H1 (cell line): ENCODE measurements at regions not wholly inside any gene's neighbourhood (a gene's known extent, or its start where the extent isn't known, plus 50 kb on each side); places are given as distances from the start of the nearest gene placed in this dataset.

Source experiments
- CTCF ChIA-PET: fragments of 300-600 bp; sonication (Branson Sonifier 250); formaldehyde crosslinking; loops from one replicate; lab custom pipeline; 2021; ENCODE audit not compliant: partially characterized antibody; lab: Charles Lee
- POLR2A ChIA-PET: fragments of 300-600 bp; sonication (Branson Sonifier 250); formaldehyde crosslinking; loops from one replicate; lab custom pipeline; 2021; ENCODE audit warnings: inconsistent platforms; ENCODE audit not compliant: partially characterized antibody; lab: Charles Lee
- DNase-seq, 2 experiments: peaks; one replicate each; pipeline versions ENCODE4 v3.0.0 to v3.0.0-alpha.2; 2010 to 2022; ENCODE audit warnings: low spot score in 2 of 2, low read depth in 1 of 2, mixed read lengths in 1 of 2
- FAIRE-seq: peaks from 2 replicates; lab custom pipeline; 2011; peaks lifted over from hg19 to GRCh38; lab: Jason Lieb, UNC
- H2AFZ ChIP-seq: 2 replicates; pipeline ENCODE4 v1.8.1; 2012; ENCODE audit warnings: low read length, inconsistent platforms
- H2AK5ac ChIP-seq: 2 replicates; pipeline ENCODE4 v1.6.1; 2013; ENCODE audit warnings: low read depth, low read length
- H2BK120ac ChIP-seq: replicated peaks from 2 replicates; pipeline ENCODE3; 2013; ENCODE audit warnings: low read depth, low read length, inconsistent platforms
- H2BK12ac ChIP-seq: 2 replicates; pipeline ENCODE4 v1.6.1; 2013; ENCODE audit warnings: low read depth, low read length
- H2BK15ac ChIP-seq: 2 replicates; pipeline ENCODE4 v1.6.1; 2013; ENCODE audit warnings: low read length
- H2BK20ac ChIP-seq: 2 replicates; pipeline ENCODE4 v1.6.1; 2013; ENCODE audit warnings: low read length
- H2BK5ac ChIP-seq: 2 replicates; pipeline ENCODE4 v1.6.1; 2013; ENCODE audit warnings: low read depth, low read length
- H3K14ac ChIP-seq: 2 replicates; pipeline ENCODE4 v1.6.1; 2013; ENCODE audit warnings: inconsistent platforms; ENCODE audit not compliant: insufficient read length
- H3K18ac ChIP-seq: 2 replicates; pipeline ENCODE4 v1.6.1; 2013; ENCODE audit warnings: low read length; ENCODE audit errors: extremely low read depth
- H3K23ac ChIP-seq: 2 replicates; pipeline ENCODE4 v1.6.1; 2013; ENCODE audit warnings: inconsistent platforms; ENCODE audit not compliant: insufficient read length
- H3K23me2 ChIP-seq: 2 replicates; pipeline ENCODE4 v1.6.1; 2013; ENCODE audit warnings: low read depth, low read length
- H3K27ac ChIP-seq: 2 replicates; pipeline ENCODE4 v1.6.1; 2011; ENCODE audit warnings: low read depth, low read length, inconsistent platforms
- H3K27me3 ChIP-seq, 4 experiments: replicated peaks in 1 of 4; 1 replicate in 1 of 4; 2 replicates in 3 of 4; pipeline versions ENCODE4 v1.6.1 to v1.8.1; 2011 to 2013; ENCODE audit warnings: low read length in 3 of 4, mild to moderate bottlenecking in 3 of 4, inconsistent platforms in 2 of 4, mixed read lengths in 2 of 4, moderate library complexity in 1 of 4; ENCODE audit not compliant: control insufficient read depth in 3 of 4, insufficient read depth in 3 of 4; ENCODE audit errors: extremely low read depth in 1 of 4
- H3K36me3 ChIP-seq, 4 experiments: 2 replicates each; pipeline versions ENCODE4 v1.6.1 to v1.8.1; 2011 to 2013; ENCODE audit warnings: mild to moderate bottlenecking in 4 of 4, low read length in 3 of 4, moderate library complexity in 2 of 4, control low read depth in 1 of 4, inconsistent platforms in 1 of 4; ENCODE audit not compliant: insufficient read depth in 4 of 4, control insufficient read depth in 2 of 4
- H3K4ac ChIP-seq: replicated peaks from 2 replicates; pipeline ENCODE3; 2013; ENCODE audit warnings: low read length, low read depth, mixed read lengths, inconsistent platforms; ENCODE audit not compliant: insufficient read length
- H3K4me1 ChIP-seq, 4 experiments: replicated peaks in 1 of 4; 1 replicate in 1 of 4; 2 replicates in 3 of 4; pipeline versions ENCODE4 v1.6.1 to v1.8.1; 2011 to 2013; ENCODE audit warnings: low read length in 3 of 4, inconsistent platforms in 2 of 4, mixed read lengths in 1 of 4; ENCODE audit not compliant: insufficient read depth in 4 of 4, control insufficient read depth in 3 of 4
- H3K4me2 ChIP-seq, 2 experiments: 2 replicates each; pipeline versions ENCODE4 v1.6.1 to v1.8.1; 2011 to 2013; ENCODE audit warnings: low read depth in 2 of 2, low read length in 2 of 2, control low read depth in 1 of 2, inconsistent platforms in 1 of 2, mild to moderate bottlenecking in 1 of 2; ENCODE audit not compliant: insufficient read depth in 1 of 2
- H3K4me3 ChIP-seq, 4 experiments: fragments of 200-600, 300-600 bp in 1 of 4; sonication (generic), shearing (Covaris generic), sonication (Bioruptor Twin) in 1 of 4; 2 replicates each; pipeline versions ENCODE4 v1.5.1 to v1.8.1; 2011 to 2016; ENCODE audit warnings: low read length in 4 of 4, low read depth in 3 of 4, control low read depth in 2 of 4, inconsistent platforms in 2 of 4, mild to moderate bottlenecking in 2 of 4, mixed read lengths in 1 of 4, moderate library complexity in 1 of 4; ENCODE audit not compliant: insufficient read depth in 2 of 4; ENCODE audit errors: extremely low read depth in 1 of 4
- H3K56ac ChIP-seq: replicated peaks from 2 replicates; pipeline ENCODE3; 2013; ENCODE audit warnings: low read depth, mild to moderate bottlenecking, mixed read lengths, low read length, inconsistent platforms; ENCODE audit not compliant: insufficient read length
- H3K79me1 ChIP-seq: 2 replicates; pipeline ENCODE4 v1.6.1; 2013; ENCODE audit warnings: low read depth, low read length, control low read depth
- H3K79me2 ChIP-seq, 2 experiments: 2 replicates each; pipeline versions ENCODE4 v1.6.1 to v1.8.1; 2012 to 2013; ENCODE audit warnings: low read length in 2 of 2, mild to moderate bottlenecking in 2 of 2, inconsistent platforms in 1 of 2; ENCODE audit not compliant: insufficient read depth in 2 of 2, control insufficient read depth in 1 of 2
- H3K9ac ChIP-seq, 4 experiments: replicated peaks in 1 of 4; 1 replicate in 1 of 4; 2 replicates in 3 of 4; pipeline versions ENCODE4 v1.6.1 to v1.8.1; 2011 to 2013; ENCODE audit warnings: low read depth in 3 of 4, low read length in 3 of 4, control low read depth in 2 of 4, mild to moderate bottlenecking in 2 of 4, moderate library complexity in 2 of 4, inconsistent platforms in 1 of 4; ENCODE audit errors: extremely low read depth in 1 of 4
- H3K9me3 ChIP-seq, 2 experiments: 2 replicates each; pipeline versions ENCODE4 v1.6.1 to v1.8.1; 2012 to 2013; ENCODE audit warnings: mild to moderate bottlenecking in 2 of 2, moderate library complexity in 2 of 2, control low read depth in 1 of 2, inconsistent platforms in 1 of 2, low read depth in 1 of 2, low read length in 1 of 2, mixed read lengths in 1 of 2; ENCODE audit not compliant: insufficient read depth in 2 of 2
- H4K20me1 ChIP-seq, 2 experiments: replicated peaks in 1 of 2; 2 replicates each; pipeline versions ENCODE3 to v1.8.1; 2011 to 2013; ENCODE audit warnings: inconsistent platforms in 2 of 2, low read length in 2 of 2, mild to moderate bottlenecking in 1 of 2; ENCODE audit not compliant: insufficient read depth in 2 of 2, control insufficient read depth in 1 of 2
- H4K5ac ChIP-seq: 2 replicates; pipeline ENCODE4 v1.6.1; 2013; ENCODE audit warnings: low read length, low read depth, mixed read lengths, inconsistent platforms; ENCODE audit not compliant: insufficient read length
- H4K8ac ChIP-seq: 2 replicates; pipeline ENCODE4 v1.8.0; 2013; ENCODE audit warnings: mild to moderate bottlenecking, moderate library complexity, low read length, inconsistent platforms; ENCODE audit not compliant: insufficient read depth; ENCODE audit errors: extremely low read depth
- H4K91ac ChIP-seq: replicated peaks from 2 replicates; pipeline ENCODE3; 2013; ENCODE audit warnings: low read length, mixed read lengths, inconsistent platforms; ENCODE audit not compliant: insufficient read length
- POLR2A ChIP-seq, 2 experiments: IDR thresholded peaks; 1 replicate in 1 of 2; 2 replicates in 1 of 2; pipeline ENCODE4 v1.6.1; 2011; ENCODE audit warnings: low read depth in 2 of 2, low read length in 2 of 2, mild to moderate bottlenecking in 2 of 2; ENCODE audit errors: control extremely low read depth in 1 of 2
- TBP ChIP-seq: IDR thresholded peaks from 2 replicates; pipeline ENCODE4 v1.6.1; 2011; ENCODE audit warnings: low read depth, low read length, improper control_type of control experiment
- WGBS, 2 experiments: shearing (Covaris generic) in 1 of 2; methylation state at CpG; one replicate each; pipeline versions ENCODE4 v1.1.6 to v1.1.7; 2013 to 2015; ENCODE audit warnings: low lambda C conversion rate in 2 of 2, mixed read lengths in 2 of 2, inconsistent platforms in 1 of 2, low coverage in 1 of 2, missing lambda C conversion rate in 1 of 2; ENCODE audit not compliant: insufficient replicate concordance in 2 of 2, insufficient coverage in 1 of 2, insufficient read length in 1 of 2; ENCODE audit errors: extremely low coverage in 1 of 2, missing lambda C conversion rate in 1 of 2; 5-methylcytosine and 5-hydroxymethylcytosine counted together
- TF ChIP-seq, protein P1 (sequence below): IDR thresholded peaks from 2 replicates; pipeline ENCODE4 v1.6.1; 2012; ENCODE audit warnings: low read length, inconsistent platforms

DNA sequence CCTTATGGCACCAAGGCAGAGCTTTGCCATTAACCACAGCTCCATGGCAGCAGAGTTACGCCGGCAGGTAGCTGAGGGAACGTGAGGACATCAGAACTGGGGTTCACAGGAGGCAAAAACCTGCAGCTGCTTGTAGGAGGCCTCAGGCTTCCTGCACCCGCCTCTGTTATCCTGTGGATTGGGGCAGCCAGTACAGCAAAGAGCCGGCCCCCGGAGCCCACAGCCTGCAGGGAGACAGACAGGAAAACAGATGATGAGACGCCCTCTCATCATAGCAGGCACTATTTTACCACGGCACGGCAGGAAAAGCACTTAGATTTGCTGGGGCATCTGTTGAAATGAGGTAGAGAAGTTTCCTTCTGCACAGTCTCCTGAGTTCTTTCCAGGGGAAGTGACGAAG is 870.3 kb downstream of the TBC1D22A start:
- H3K56ac ChIP-seq, result no peak overlapping the region

More for the DNA sequence above, 870.3 kb downstream of the TBC1D22A start:
- H4K8ac ChIP-seq, result no peak overlapping the region
- H4K5ac ChIP-seq, result no peak overlapping the region
- no peak for FAIRE-seq
- H3K4me2 ChIP-seq, result no peak overlapping the region
- no peak overlapping the region for H2AK5ac ChIP-seq
- peaks cover 4 to 15% of the 10 kb centered on the region in 2 experiments; a peak in 3 of 4 replicates for H3K9me3 ChIP-seq
- H3K18ac ChIP-seq, result no peak overlapping the region
- ChIA-PET CTCF (interaction anchor here (1.4 kb wide), 1 partner anchor 205 kb away, joined by 4 read pairs; no protein-coding TSS in a partner anchor), POLR2A (no interaction called here)
- H3K23me2 ChIP-seq, result peaks cover 9% of the 10 kb centered on the region; the same call in 1 of the 2 replicates
- H3K79me2 ChIP-seq, result no peaks in the 10 kb centered on the region
- no peak overlapping the region for H2BK20ac ChIP-seq
- DNase-seq, result no peak
- H4K91ac ChIP-seq, result no peak overlapping the region
- H3K9ac ChIP-seq, result no peak overlapping the region
- 91% methylated on average over 10 of the region's 10 CpGs; no CpG with 5 or more reads in 1 of the 2 experiments for WGBS, 2 experiments
- H2AFZ ChIP-seq, result no peak overlapping the region
- no peak overlapping the region for H3K4me3 ChIP-seq
- no peak overlapping the region for H3K23ac ChIP-seq
- H4K20me1 ChIP-seq, result peaks cover 0 to 5% of the 10 kb centered on the region in 2 experiments
- H2BK120ac ChIP-seq, result no peak overlapping the region
- no peak overlapping the region for H3K14ac ChIP-seq
- no peak overlapping the region for H3K4ac ChIP-seq
- no peaks in the 10 kb centered on the region for H3K36me3 ChIP-seq
- no peaks in the 10 kb centered on the region for H3K79me1 ChIP-seq
- no peaks in the 10 kb centered on the region for H3K4me1 ChIP-seq
- TF ChIP-seq, protein P1, sequence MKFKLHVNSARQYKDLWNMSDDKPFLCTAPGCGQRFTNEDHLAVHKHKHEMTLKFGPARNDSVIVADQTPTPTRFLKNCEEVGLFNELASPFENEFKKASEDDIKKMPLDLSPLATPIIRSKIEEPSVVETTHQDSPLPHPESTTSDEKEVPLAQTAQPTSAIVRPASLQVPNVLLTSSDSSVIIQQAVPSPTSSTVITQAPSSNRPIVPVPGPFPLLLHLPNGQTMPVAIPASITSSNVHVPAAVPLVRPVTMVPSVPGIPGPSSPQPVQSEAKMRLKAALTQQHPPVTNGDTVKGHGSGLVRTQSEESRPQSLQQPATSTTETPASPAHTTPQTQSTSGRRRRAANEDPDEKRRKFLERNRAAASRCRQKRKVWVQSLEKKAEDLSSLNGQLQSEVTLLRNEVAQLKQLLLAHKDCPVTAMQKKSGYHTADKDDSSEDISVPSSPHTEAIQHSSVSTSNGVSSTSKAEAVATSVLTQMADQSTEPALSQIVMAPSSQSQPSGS, result no peak
- no peak for TF ChIP-seq POLR2A (IDR thresholded peaks at IDR 0.05; ENCODE audit: control extremely low read depth in 1 of 2, low read depth in 2 of 2, low read length in 2 of 2)
- TF ChIP-seq TBP, result no peak
- TF ChIP-seq, all 59 proteins: peak for 0
- no peak overlapping the region for H3K27ac ChIP-seq
- no peaks in the 10 kb centered on the region for H3K27me3 ChIP-seq
- H2BK12ac ChIP-seq, result no peak overlapping the region
- H2BK15ac ChIP-seq, result no peak overlapping the region
- no peak overlapping the region for H2BK5ac ChIP-seq
